HG02588 (cell line): ENCODE measurements at regions not wholly inside any gene's neighbourhood (a gene's known extent, or its start where the extent isn't known, plus 50 kb on each side); places are given as distances from the start of the nearest gene placed in this dataset.
"Not testable (repeated sequence)": the region's sequence is repeated elsewhere in the genome, so short reads cannot be mapped to it uniquely, and the experiment has no call there.

Source experiments
- ATAC-seq: cut with Tn5 transposase; IDR thresholded peaks from one replicate; pipeline ENCODE4 v1.9.1; 2021; ENCODE audit warnings: mild to moderate bottlenecking, moderate library complexity; ENCODE audit not compliant: unreplicated experiment

GRCh38 chr18:41639218-41639617 is 315.8 kb upstream of the PIK3C3 start:
- ATAC-seq = no peak

GRCh38 chr18:41631723-41632285 is 323.2 kb upstream of the PIK3C3 start:
- ATAC-seq = not testable (repeated sequence)

- ATAC-seq = no peak
Measured at GRCh38 chr18:41630232-41630886, 324.7 kb upstream of the PIK3C3 start.

GRCh38 chr18:41624460-41624859 is 330.6 kb upstream of the PIK3C3 start:
- no peak for ATAC-seq

- no peak for ATAC-seq
Measured at GRCh38 chr18:41621177-41621576, 333.9 kb upstream of the PIK3C3 start.

GRCh38 chr18:41618147-41618546 is 336.9 kb upstream of the PIK3C3 start:
- ATAC-seq = no peak

GRCh38 chr18:41617647-41618046 is 337.4 kb upstream of the PIK3C3 start:
- no peak for ATAC-seq

GRCh38 chr18:41613003-41613609 is 341.9 kb upstream of the PIK3C3 start:
- no peak for ATAC-seq

- ATAC-seq = no peak
Measured at GRCh38 chr18:41604964-41605363, 350.1 kb upstream of the PIK3C3 start.

GRCh38 chr18:41602034-41602433 is 353.0 kb upstream of the PIK3C3 start:
- ATAC-seq = no peak

GRCh38 chr18:41600693-41601391 is 354.2 kb upstream of the PIK3C3 start:
- no peak for ATAC-seq

- no peak for ATAC-seq
Measured at GRCh38 chr18:41599466-41599865, 355.6 kb upstream of the PIK3C3 start.

- ATAC-seq = no peak
Measured at GRCh38 chr18:41594582-41594981, 360.5 kb upstream of the PIK3C3 start.

- no peak for ATAC-seq
Measured at GRCh38 chr18:41593171-41593675, 361.8 kb upstream of the PIK3C3 start.

- ATAC-seq = no peak
Measured at GRCh38 chr18:41587976-41588375, 367.1 kb upstream of the PIK3C3 start.

- no peak for ATAC-seq
Measured at GRCh38 chr18:41585512-41585911, 369.5 kb upstream of the PIK3C3 start.

- ATAC-seq = no peak
Measured at GRCh38 chr18:41579185-41579584, 375.8 kb upstream of the PIK3C3 start.

- no peak for ATAC-seq
Measured at GRCh38 chr18:41577529-41577928, 377.5 kb upstream of the PIK3C3 start.

- no peak for ATAC-seq
Measured at GRCh38 chr18:41576643-41577042, 378.4 kb upstream of the PIK3C3 start.

- ATAC-seq = no peak
Measured at GRCh38 chr18:41569867-41570266, 385.2 kb upstream of the PIK3C3 start.

- no peak for ATAC-seq
Measured at GRCh38 chr18:41561961-41562360, 393.1 kb upstream of the PIK3C3 start.

- no peak for ATAC-seq
Measured at GRCh38 chr18:41558715-41559114, 396.3 kb upstream of the PIK3C3 start.
